Smooth muscle cell (in vitro differentiated cells): ENCODE measurements at regions not wholly inside any gene's neighbourhood (a gene's known extent, or its start where the extent isn't known, plus 50 kb on each side); places are given as distances from the start of the nearest gene placed in this dataset.

Experiments used
- DNase-seq: peaks from one replicate; lab custom pipeline; 2025; ENCODE audit not compliant: unreplicated experiment; lab: John Stamatoyannopoulos, UW
- H2AFZ ChIP-seq: fragments of 200-600 bp; sonication (generic); 2 replicates; pipeline ENCODE4 v1.6.0; 2016; ENCODE audit warnings: antibody characterized with exemption, low read depth, mild to moderate bottlenecking
- H3F3A ChIP-seq: fragments of 200-600 bp; sonication (generic); 2 replicates; pipeline ENCODE4 v1.6.0; 2017; ENCODE audit warnings: antibody characterized with exemption, low read depth
- H3K27ac ChIP-seq: fragments of 200-600 bp; sonication (generic); 2 replicates; pipeline ENCODE4 v1.5.1; 2016; ENCODE audit warnings: low read depth, mild to moderate bottlenecking
- H3K27me3 ChIP-seq: fragments of 200-600 bp; sonication (generic); 2 replicates; pipeline ENCODE4 v1.6.1; 2016; ENCODE audit warnings: low read depth, mild to moderate bottlenecking
- H3K36me3 ChIP-seq: fragments of 200-600 bp; sonication (generic); 2 replicates; pipeline ENCODE4 v1.5.1; 2016; ENCODE audit warnings: low read depth
- H3K4me1 ChIP-seq: fragments of 200-600 bp; sonication (generic); 2 replicates; pipeline ENCODE4 v1.5.1; 2016; ENCODE audit warnings: low read depth
- H3K4me2 ChIP-seq: fragments of 200-600 bp; sonication (generic); 2 replicates; pipeline ENCODE4 v1.6.0; 2016; ENCODE audit warnings: mild to moderate bottlenecking
- H3K4me3 ChIP-seq: fragments of 200-600 bp; sonication (generic); 2 replicates; pipeline ENCODE4 v1.5.1; 2016; ENCODE audit warnings: mild to moderate bottlenecking
- H3K79me2 ChIP-seq: fragments of 200-600 bp; sonication (generic); 2 replicates; pipeline ENCODE4 v1.6.0; 2016; ENCODE audit warnings: low read depth, mild to moderate bottlenecking
- H3K9ac ChIP-seq: fragments of 200-600 bp; sonication (generic); 2 replicates; pipeline ENCODE4 v1.6.0; 2016; ENCODE audit warnings: low read depth
- H3K9me3 ChIP-seq: fragments of 200-600 bp; sonication (generic); replicated peaks from 2 replicates; pipeline ENCODE4 v1.5.1; 2016; ENCODE audit warnings: low read depth
- H4K20me1 ChIP-seq: fragments of 200-600 bp; sonication (generic); 2 replicates; pipeline ENCODE4 v1.6.0; 2016; ENCODE audit warnings: low read depth
- WGBS: methylation state at CpG from one replicate; pipeline ENCODE4 v1.1.7; 2016; ENCODE audit warnings: low lambda C conversion rate; 5-methylcytosine and 5-hydroxymethylcytosine counted together
- TF ChIP-seq, protein P1 (sequence below): fragments of 200-600 bp; sonication (generic); IDR thresholded peaks from 2 replicates; pipeline ENCODE4 v1.5.1; 2017; ENCODE audit warnings: borderline replicate concordance, mild to moderate bottlenecking, antibody characterized with exemption; ENCODE audit not compliant: insufficient read depth, poor library complexity, severe bottlenecking

DNA sequence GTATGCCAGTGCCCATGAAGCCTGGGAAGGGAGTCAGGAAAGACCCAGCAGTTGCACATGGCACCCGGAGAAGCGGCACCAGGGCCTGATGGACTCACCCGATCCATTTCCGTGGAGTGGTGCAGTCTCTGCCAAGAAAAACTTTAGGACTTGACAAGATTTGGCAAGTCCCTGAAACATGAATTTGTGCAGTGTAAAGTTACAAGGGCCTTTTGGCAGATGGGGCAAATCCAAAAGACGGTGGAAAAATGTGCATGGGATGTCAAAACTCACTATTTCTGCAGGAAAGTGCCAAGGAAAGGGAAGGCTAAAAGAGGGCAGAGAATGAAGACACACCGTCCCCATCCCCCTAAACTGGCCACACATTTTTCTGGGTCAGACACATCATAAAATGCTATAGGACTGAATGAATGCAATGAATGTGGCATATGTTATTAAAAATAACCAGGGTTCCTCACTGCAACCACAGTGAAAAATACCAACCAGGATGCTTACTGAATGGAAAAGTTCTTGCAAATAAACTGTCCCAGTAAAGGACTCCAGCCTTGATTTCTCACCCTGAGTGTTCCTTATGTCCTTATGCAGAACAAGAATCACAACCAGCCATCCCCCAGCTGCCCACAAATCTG lies 173.5 kb upstream of the SIX2 start:
- peaks cover 3% of the 10 kb centered on the region for H3K27me3 ChIP-seq
- no peak for DNase-seq
- 95% methylated on average over 6 of the region's 6 CpGs for WGBS
- H3K9me3 ChIP-seq: no peaks in the 10 kb centered on the region
- H3K4me3 ChIP-seq: no peak overlapping the region
- H3K79me2 ChIP-seq: no peaks in the 10 kb centered on the region
- TF ChIP-seq, protein P1, sequence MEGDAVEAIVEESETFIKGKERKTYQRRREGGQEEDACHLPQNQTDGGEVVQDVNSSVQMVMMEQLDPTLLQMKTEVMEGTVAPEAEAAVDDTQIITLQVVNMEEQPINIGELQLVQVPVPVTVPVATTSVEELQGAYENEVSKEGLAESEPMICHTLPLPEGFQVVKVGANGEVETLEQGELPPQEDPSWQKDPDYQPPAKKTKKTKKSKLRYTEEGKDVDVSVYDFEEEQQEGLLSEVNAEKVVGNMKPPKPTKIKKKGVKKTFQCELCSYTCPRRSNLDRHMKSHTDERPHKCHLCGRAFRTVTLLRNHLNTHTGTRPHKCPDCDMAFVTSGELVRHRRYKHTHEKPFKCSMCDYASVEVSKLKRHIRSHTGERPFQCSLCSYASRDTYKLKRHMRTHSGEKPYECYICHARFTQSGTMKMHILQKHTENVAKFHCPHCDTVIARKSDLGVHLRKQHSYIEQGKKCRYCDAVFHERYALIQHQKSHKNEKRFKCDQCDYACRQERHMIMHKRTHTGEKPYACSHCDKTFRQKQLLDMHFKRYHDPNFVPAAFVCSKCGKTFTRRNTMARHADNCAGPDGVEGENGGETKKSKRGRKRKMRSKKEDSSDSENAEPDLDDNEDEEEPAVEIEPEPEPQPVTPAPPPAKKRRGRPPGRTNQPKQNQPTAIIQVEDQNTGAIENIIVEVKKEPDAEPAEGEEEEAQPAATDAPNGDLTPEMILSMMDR: no peak
- H3K9ac ChIP-seq: no peak overlapping the region
- no peak overlapping the region for H2AFZ ChIP-seq
- H3K4me1 ChIP-seq: no peaks in the 10 kb centered on the region
- H3F3A ChIP-seq: no peaks in the 10 kb centered on the region
- H4K20me1 ChIP-seq: no peaks in the 10 kb centered on the region
- H3K27ac ChIP-seq: no peak overlapping the region
- no peak overlapping the region for H3K4me2 ChIP-seq
- no peaks in the 10 kb centered on the region for H3K36me3 ChIP-seq

DNA sequence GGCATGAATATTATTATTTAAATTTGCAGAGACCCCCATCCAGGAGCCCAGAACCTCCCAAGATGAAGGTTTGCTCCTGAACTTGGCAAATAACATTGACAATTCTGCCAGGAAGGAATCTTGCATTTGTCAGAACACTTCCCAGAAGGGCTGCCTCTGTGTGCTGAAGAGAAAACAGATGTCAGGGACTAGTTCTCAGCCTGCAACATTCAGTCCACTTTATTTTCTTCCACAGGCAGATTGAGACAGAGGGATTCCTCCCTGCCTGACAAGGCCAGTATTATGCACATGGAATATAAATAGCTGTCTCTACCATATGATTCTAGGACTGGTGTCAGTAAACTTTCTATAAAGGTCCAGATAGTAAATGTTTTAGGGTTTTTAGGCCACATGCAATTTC lies 171.5 kb upstream of the SIX2 start:
- Histone ChIP-seq H3K4me1 (no peaks in the 10 kb centered on the region), H3K9ac (no peak overlapping the region)

DNA sequence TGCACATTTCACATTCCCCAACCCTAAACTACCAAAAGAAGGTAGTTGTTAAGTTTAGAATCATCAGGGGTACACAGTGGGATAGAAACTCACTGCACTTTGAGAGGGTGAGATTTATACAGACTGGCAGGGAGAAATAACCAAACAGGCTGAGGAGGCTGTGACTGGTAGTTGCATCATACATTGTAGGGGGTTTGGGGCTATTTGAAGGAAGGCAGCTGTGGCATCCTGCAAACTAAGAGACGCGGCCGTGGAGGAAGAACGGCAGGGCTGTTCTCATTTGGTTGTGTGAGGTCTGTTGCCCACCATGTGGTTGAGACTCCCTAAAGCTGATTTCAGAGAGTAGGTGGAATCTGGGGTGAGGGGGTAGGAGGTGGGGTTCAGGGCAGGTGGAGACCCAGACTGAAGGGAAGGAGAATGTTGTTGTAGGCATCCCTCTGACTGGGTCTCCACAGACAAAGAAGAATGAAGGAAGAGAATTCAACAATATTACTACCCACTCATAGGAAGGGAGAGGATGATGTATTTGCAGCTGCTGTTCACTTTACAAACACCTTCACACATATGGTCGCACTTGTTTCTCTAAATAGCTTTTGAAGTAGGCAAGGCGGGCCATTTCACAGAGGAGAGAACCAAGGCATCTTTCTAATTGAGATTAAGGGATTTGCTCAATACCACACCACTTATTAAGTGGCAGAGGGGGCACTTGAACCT lies 170.9 kb upstream of the SIX2 start:
- Histone ChIP-seq H3K36me3 (no peaks in the 10 kb centered on the region), H3K27me3 (no peaks in the 10 kb centered on the region), H2AFZ (no peak overlapping the region), H3K9me3 (no peaks in the 10 kb centered on the region), H4K20me1 (no peaks in the 10 kb centered on the region), H3K4me3 (no peak overlapping the region), H3F3A (no peaks in the 10 kb centered on the region), H3K4me2 (no peak overlapping the region), H3K4me1 (no peaks in the 10 kb centered on the region), H3K27ac (no peak overlapping the region), H3K79me2 (no peaks in the 10 kb centered on the region), H3K9ac (no peak overlapping the region)
- no peak for DNase-seq
- 91% methylated on average over 6 of the region's 6 CpGs for WGBS
- TF ChIP-seq, protein P1: no peak

More for the DNA sequence above, 171.5 kb upstream of the SIX2 start:
- Histone ChIP-seq H4K20me1 (no peaks in the 10 kb centered on the region), H3K79me2 (no peaks in the 10 kb centered on the region), H3K27ac (no peak overlapping the region), H3K4me2 (no peak overlapping the region), H2AFZ (no peak overlapping the region), H3K4me3 (no peak overlapping the region), H3K36me3 (no peaks in the 10 kb centered on the region), H3K27me3 (no peaks in the 10 kb centered on the region), H3F3A (no peaks in the 10 kb centered on the region), H3K9me3 (no peaks in the 10 kb centered on the region)
- TF ChIP-seq, protein P1: no peak
- DNase-seq: no peak

DNA sequence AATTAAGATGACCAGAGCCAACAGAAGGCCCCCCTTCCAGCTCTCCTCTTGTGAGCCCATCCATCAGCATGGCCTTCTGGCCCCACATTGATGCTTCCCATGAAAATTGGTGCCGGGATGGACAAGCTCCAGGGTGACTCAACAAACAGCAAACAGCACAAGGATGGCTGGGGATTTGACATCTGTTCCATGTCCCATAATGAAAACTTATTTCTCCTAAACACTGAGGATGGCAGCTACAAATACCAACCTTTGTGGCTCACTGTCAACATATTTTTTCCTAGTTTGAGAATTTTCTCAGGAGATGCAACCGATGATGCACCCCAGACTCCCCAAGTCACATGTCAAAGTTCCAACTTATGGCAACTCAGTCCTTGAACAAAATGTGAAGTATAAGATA lies 169.6 kb upstream of the SIX2 start:
- TF ChIP-seq, protein P1: no peak
- no peak overlapping the region for H3K4me2 ChIP-seq
- no peak overlapping the region for H3K9ac ChIP-seq

More for the DNA sequence above, 169.6 kb upstream of the SIX2 start:
- H3K9me3 ChIP-seq: no peaks in the 10 kb centered on the region
- no peak for DNase-seq
- no peak overlapping the region for H3K27ac ChIP-seq
- H3K27me3 ChIP-seq: peaks cover 7% of the 10 kb centered on the region
- no peaks in the 10 kb centered on the region for H3K79me2 ChIP-seq
- no peaks in the 10 kb centered on the region for H3F3A ChIP-seq
- H3K36me3 ChIP-seq: no peaks in the 10 kb centered on the region
- no peak overlapping the region for H3K4me3 ChIP-seq
- no peak overlapping the region for H2AFZ ChIP-seq
- 91% methylated on average over 2 of the region's 2 CpGs for WGBS
- no peaks in the 10 kb centered on the region for H4K20me1 ChIP-seq
- H3K4me1 ChIP-seq: no peaks in the 10 kb centered on the region
